NCI-H1048 (cell line): ENCODE measurements at regions not wholly inside any gene's neighbourhood (a gene's known extent, or its start where the extent isn't known, plus 50 kb on each side); places are given as distances from the start of the nearest gene placed in this dataset.
A peak's percentile ranks its signal among the peaks of the same experiment; 100 is the strongest.

Experiments used
- DNase-seq: peaks from one replicate; lab custom pipeline; 2025; lab: John Stamatoyannopoulos, UW

DNA sequence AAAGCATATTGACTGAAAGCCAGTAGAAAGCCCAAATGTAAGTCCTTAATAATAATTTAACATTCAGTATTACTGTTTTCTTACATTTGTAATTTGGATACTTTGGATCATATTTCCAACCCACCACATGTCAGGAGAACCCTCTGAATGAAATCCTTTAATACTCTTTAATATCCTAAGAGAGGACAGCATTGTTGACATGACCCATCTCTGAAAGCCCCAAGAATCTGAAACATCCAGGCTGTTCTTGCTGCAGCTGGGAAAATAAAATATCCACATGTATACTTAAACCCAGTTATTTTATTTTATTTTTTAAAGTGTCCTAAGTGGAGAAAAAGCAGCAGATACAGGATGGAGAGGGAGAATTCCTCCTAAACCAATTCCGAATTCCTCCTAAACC, 130.8 kb upstream of the RIPOR2 start:
- no peak for DNase-seq

DNA sequence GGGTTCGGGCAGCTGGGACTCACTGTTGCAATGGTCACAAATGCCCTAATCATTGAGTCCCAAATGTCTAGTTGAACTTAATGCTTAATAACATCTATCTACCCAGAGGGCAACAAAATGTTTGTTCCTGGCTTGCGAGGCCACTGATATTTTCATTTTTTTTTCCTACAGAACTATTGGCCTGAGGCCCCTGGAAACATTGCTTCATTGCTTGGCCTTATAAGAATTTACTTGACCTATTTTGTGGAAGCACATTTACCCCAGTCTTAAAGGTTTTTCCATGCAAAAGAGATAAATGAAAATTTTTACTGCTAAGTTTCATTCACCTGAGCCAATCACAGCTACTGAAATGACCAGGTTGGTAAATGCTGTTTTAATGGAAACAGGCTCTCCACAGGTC, 133.1 kb upstream of the RIPOR2 start:
- DNase-seq = no peak

GRCh38 chr6:25070547-25071366, 135.0 kb upstream of the RIPOR2 start:
- DNase-seq = peak; percentile 27

GRCh38 chr6:25078141-25078540, 142.4 kb upstream of the RIPOR2 start:
- DNase-seq = no peak

DNA sequence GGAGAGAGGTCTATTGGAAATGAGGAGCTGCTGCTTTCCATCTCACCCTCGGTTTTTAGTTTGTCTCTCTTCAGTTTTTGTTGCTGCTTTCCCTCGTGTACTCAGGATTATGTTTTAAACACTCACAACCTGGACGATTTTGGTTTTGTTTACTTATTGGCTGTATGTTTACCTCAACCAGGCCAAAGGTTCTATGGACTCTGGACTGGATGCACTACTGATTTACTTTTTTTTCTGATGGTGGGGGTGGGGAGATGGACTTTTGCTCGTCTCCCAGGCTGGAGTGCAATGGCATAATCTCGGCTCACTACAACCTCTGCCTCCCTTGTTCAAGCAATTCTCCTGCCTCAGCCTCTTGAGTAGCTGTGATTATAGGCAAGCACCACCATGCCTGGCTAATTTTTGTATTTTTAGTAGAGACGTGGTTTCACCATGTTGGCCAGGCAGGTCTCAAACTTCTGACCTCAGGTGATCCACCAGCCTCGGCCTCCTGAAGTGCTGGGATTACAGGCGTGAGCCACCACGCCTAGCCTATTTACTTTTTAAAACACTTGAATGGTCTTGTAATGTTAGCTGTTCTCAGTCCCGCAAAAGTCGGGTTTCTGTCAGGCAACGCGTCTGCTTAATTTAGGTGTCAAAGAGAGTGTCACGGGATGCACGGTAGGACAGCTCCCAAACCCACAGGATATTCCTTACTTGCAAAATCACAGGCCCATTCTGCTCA, 148.2 kb upstream of the RIPOR2 start:
- DNase-seq = no peak

GRCh38 chr6:25084508-25084833, 148.7 kb upstream of the RIPOR2 start:
- DNase-seq = no peak

GRCh38 chr6:25085756-25086155, 150.0 kb upstream of the RIPOR2 start:
- no peak for DNase-seq

DNA sequence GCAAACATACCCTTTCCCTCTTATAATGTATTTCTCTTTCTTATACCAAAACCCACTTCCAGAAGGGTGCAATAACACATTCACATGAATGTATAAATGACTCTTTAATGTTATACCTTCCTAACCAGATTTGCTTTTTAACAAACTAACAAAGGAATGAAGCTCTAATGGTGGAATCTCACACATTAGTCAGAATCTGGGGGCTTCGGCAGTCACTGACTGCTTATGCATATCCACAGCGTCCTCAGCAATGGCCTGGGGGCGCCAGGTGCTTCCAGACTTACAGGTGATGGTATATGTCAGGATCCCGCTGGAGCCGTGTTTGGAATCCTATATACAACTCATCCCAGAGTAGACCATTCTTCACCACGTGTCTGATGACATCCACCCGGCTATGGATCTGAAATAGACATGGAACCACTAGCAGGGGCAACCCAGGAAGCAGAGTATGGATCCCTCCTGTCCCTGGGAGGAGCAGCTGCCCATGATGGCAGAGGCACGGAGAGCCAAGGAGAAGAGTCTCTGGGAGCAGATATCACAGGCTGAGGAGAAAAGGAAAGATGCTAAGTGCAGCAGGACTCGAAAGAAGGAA, 150.8 kb upstream of the RIPOR2 start:
- DNase-seq = no peak

- no peak for DNase-seq
Measured at GRCh38 chr6:25088513-25088912, 152.8 kb upstream of the RIPOR2 start.

- no peak for DNase-seq
Measured at GRCh38 chr6:25089442-25089841, 153.7 kb upstream of the RIPOR2 start.

DNA sequence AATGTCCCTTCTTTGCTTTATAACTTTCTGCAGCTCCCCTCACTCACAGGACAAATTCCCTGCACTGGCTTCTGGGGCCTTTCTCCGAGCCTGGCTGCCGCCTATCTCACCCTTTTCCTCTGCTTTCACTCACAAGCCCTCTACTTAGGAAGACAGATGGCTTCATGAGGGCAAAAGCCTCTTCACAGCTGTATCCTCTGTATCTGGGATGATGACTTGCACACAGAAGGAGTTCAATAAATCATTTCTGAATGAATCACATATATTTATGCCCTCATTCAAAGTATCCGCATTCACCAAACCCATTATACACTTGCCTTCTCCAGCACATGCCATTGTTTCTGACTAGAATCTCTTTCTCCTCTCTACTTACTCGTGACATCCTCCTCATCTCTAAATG, 159.0 kb upstream of the RIPOR2 start:
- DNase-seq = no peak

GRCh38 chr6:25100288-25100687, 164.5 kb upstream of the RIPOR2 start:
- no peak for DNase-seq

DNA sequence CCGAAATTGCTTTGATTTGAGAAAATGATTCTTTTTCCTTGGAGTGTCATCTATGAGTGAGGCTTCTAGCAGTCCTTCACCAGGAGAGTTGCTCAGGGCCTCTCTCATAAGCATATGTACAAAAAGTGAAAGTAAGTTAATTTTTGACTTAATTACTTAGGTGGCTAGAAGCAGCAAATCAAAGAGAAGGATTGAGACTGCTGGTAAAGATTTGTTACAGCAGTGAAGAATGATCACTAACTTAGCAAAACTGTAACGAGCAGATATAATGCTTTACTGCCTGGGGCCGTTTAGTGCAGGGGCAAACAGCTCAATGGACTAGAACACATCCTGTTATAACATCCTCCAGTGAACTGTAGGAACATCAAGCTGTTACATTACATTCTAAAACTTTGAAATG, 167.8 kb upstream of the RIPOR2 start:
- no peak for DNase-seq

DNA sequence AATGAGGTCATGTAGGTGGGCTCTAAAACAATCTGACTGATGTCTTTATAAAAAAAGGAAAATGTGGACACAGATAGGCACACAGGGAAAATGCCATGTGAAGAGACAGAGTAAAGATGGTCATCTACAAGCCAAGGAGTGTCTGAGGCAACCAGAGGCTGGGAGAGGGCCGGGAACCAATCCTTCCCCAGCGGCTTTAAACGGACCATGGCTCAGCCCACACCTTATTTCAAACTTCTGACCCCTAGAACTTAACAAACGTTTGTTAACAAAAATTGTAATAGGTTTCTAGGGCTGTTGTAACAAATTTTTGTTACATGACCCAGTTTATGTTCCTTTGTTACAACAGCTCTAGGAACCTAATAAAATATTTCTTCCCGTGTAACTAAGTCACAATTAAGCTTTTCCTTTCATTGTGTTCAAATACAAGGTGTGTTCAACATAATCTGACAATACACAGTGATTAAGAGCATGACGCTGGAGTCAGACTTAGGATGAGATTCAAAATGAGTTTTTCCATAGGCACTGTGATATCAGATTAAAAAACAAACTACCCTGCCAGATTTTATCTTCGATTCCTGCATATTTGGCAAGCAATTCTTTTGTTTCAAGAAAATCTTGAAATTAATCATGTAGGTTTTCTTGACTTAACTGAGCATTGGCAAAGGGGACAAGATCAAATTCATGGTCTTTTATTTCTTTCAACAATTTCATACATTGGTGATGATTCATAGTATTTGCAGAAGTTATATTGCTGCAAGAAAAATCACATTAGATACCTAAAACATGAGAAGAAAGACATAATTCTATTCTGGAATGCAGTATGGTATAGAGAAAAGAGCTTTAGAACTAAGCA, 169.5 kb upstream of the RIPOR2 start:
- DNase-seq = no peak

DNA sequence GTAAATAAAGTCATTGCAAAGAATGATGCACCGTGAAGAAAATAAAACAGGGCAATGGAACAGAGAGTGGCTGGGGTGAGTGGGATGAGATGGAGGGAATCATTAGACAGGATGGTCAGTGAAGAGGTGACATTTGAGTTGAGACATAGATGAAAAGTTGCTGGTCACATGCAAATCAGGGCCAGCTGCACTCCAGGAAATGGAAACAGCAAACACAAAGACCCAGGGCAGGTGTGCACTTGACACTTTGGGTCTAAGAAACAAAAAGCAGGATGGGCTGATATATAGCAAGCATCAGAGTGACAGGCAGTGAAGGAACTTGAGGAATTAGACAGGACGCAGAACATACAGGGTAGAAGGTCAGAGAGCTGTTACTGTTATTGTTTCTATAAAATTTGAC, 171.5 kb upstream of the RIPOR2 start:
- DNase-seq = no peak

GRCh38 chr6:25111782-25112181, 167.4 kb upstream of the CARMIL1 start:
- no peak for DNase-seq

DNA sequence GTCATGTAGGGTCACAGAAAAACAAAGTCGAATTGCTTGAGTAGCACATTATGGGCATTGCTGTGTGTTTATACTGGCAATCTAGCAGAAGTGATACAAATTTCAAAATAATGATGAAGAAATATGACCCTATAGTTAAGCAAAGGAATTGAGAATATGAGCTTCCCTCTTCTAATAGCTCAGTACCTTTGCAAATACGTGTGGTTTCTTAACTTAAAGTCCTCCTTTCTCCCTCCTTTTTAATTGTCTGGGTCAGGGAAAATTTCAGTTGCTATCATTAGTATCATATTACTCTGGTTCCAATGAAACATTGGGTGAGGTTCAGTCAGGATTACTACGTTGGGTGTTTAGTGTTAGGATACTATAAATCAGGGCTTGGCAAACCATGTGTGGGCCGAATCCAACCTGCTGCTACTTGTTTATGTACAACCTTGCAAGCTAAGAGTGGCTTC, 166.8 kb upstream of the CARMIL1 start:
- DNase-seq = no peak

- DNase-seq = no peak
Measured at GRCh38 chr6:25113436-25113835, 165.7 kb upstream of the CARMIL1 start.

GRCh38 chr6:25118038-25118437, 161.1 kb upstream of the CARMIL1 start:
- DNase-seq = no peak

DNA sequence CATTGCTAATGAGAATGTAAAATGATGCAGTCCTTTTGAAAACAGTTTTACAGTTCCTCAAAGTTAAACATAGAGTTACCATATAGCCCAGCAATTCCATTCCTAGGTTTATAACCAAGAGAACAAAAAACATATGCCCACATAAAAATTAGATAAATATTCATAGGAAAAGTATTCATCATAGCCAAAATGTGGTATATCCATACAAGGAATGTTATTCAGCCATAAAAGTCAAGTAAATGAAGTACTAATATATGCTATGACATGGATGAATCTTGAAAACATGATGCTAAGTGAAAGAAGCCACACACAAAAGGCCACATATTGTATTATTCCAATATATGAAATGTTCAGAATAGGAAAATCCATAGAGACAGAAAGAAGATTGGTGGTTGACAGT, 158.0 kb upstream of the CARMIL1 start:
- no peak for DNase-seq

GRCh38 chr6:25122001-25122400, 157.2 kb upstream of the CARMIL1 start:
- no peak for DNase-seq

- DNase-seq = no peak
Measured at GRCh38 chr6:25122622-25123237, 156.4 kb upstream of the CARMIL1 start.
